Endothelial cell of hepatic sinusoid (primary cell): ENCODE measurements at regions not wholly inside any gene's neighbourhood (a gene's known extent, or its start where the extent isn't known, plus 50 kb on each side); places are given as distances from the start of the nearest gene placed in this dataset.
"Not testable (repeated sequence)": the region's sequence is repeated elsewhere in the genome, so short reads cannot be mapped to it uniquely, and the experiment has no call there.

Experiments
- in situ Hi-C: cut with HindIII; loops from 2 replicates; pipeline ENCODE4 v1.10.0; 2017; ENCODE audit warnings: low sequenced_read_pairs

GRCh38 chr13:84823528-84823927 lies 941.3 kb upstream of the SLITRK1 start:
- in situ Hi-C loops = no loop called here

- in situ Hi-C loops = no loop called here
Observed at GRCh38 chr13:84821261-84821660, 939.0 kb upstream of the SLITRK1 start.

DNA sequence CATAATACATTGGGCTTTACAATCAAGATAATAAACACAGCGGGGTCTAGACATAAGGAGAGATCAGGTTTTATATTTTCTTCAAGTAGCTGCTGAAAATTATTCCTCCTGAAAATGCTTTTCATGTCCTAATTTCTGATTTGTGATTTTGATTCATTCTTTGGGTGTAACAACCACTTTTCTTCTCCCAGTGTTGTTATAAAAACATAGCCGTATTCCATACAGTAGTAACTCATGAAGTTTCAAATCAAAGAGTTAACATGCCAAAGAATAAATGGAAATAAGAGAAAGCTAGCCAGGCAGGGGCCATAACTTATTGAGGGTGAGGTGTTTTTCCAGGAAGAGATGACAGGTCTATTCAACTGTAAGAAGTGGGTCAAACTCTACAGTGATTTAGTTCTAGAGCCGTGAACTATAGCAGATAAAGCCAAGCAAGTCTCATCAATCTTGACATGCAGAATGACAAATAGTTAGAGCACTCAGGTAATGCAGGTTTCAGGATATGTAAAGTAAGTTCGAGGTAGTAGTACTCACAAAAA lies 934.4 kb upstream of the SLITRK1 start:
- in situ Hi-C loops = no loop called here

DNA sequence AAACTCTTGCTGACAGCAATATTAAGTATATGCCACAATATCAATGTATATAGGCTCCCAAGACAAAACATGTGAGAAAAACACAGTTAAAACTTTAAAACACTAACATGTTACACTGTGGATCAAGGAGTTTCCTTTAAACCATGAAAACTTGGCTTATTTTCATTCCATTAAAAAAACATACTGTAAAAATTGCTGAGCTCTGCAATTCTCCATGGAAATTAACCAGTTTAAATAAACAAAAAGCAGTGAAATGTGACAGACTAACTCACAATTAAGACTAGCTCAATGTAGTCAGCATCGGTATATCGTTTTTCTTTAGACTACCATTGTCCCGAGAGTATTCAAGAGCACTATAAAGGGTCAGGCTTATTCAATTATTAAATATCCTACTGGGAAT lies 930.5 kb upstream of the SLITRK1 start:
- in situ Hi-C loops = no loop called here

- in situ Hi-C loops = no loop called here
Observed at GRCh38 chr13:84812078-84812477, 929.8 kb upstream of the SLITRK1 start.

DNA sequence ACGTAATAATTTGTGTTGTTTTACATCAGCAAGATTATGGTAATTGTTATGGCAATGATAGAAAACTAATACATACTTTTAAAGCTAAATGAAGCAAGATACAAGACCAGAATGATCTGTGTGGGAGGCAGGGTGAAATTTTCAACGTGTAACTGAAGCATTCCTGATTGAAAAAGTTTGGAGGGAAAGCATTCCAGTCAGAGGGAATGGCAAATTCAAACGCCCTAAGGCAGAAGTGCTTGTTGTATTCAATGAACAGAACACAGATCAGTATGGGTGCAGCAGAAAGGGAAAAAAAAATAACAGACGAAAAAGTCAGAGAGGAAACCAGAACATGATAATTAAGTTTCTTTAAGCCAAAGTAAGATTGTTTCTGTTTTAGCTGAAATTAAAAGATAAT lies 928.5 kb upstream of the SLITRK1 start:
- in situ Hi-C loops = no loop called here

GRCh38 chr13:84802073-84802472 lies 919.8 kb upstream of the SLITRK1 start:
- in situ Hi-C loops = no loop called here

DNA sequence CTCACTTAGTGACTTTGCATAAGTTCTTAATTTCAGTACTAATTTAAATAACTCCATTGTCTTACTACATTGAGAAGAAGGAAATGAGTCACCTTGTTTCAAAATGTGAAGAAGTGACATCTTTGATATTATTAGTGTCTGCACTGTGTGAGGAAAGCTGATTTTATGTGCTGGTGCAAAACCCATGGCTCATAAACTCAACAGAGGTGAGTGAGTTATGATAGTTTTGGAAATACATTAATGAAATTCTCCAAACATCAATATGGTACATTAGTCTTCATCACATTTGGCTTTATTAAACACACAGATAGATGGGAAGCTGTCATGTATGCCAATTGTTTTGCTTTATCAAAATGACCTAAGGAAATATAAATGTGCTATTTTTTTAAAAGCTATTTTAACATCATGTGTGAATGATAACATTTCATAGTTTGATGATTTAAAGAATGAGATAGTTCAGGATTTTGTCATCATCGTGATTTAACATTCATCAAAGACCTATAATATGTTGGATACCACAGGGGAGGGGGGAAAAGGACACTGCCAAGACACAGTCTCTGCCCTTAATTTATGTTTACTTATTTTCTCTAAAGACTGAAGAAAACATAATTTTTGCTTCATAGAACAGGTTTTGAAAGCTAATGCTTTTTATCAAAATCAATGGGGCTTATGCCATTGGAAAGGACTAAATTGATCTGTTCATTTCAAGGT lies 902.3 kb upstream of the SLITRK1 start:
- in situ Hi-C loops = no loop called here

GRCh38 chr13:84777316-84777715 lies 895.0 kb upstream of the SLITRK1 start:
- in situ Hi-C loops = no loop called here

DNA sequence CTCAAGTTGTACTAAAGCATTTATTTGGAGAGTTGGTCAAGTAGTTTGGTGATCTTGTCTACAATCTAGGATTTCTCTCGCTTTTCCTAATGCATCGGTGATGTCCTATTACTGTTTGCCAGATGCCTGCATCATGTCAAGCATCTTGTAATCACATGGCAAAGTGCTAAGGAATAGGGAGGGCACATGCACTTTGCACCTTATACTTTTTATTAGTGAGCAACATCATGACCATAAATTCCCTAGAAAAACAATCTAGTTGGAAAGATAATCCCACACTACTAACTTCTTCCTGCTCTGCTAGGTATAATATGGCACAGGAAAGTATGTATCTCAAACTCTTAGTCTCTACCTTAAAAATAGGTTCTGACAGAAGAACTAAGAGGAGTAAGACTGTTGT lies 894.3 kb upstream of the SLITRK1 start:
- in situ Hi-C loops = no loop called here

GRCh38 chr13:84775920-84776319 lies 893.6 kb upstream of the SLITRK1 start:
- in situ Hi-C loops = not testable (repeated sequence)

GRCh38 chr13:84774111-84774510 lies 891.8 kb upstream of the SLITRK1 start:
- in situ Hi-C loops = no loop called here

GRCh38 chr13:84760956-84761355 lies 878.7 kb upstream of the SLITRK1 start:
- in situ Hi-C loops = no loop called here

- in situ Hi-C loops = no loop called here
Observed at GRCh38 chr13:84749126-84749525, 866.9 kb upstream of the SLITRK1 start.

DNA sequence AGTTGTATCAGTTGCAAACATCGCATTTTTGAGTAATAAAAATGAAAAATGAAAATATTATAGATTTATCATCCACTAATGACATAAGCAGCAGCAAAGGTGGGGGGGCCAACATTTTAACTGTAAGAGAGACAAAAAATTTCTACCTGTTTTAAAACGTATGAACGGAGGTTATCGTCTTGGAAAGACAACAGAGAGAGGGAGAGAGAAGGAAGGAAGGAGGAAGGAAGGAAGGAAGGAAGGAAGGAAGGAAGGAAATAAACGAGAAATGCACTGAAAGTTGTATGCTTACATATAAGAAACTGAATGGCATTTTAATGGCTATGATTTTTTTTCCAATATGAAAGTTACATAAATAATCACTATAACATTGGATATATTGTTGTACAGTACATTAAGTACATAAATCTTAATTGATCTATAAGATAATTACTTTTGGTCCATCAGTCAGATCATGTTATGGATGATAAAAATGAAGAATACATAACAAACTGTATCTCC lies 862.8 kb upstream of the SLITRK1 start:
- in situ Hi-C loops = no loop called here

DNA sequence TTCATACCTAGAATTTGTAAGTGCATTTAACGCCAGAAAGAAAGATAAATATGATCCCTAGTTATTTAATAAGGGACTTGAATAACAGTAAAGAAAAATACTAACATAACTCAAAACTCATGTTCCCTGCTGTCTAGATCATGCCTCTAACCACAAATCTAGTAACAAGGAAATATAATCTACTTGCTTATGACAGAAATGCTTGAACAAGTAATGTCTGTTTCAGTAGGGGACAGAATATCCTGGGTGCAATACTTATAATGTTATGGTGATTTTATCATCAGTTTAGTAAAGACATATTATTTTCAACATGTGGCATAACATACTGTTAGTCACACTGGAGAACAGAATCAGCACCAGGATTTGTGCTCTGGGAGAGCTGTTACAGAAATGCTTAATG lies 861.9 kb upstream of the SLITRK1 start:
- in situ Hi-C loops = no loop called here

DNA sequence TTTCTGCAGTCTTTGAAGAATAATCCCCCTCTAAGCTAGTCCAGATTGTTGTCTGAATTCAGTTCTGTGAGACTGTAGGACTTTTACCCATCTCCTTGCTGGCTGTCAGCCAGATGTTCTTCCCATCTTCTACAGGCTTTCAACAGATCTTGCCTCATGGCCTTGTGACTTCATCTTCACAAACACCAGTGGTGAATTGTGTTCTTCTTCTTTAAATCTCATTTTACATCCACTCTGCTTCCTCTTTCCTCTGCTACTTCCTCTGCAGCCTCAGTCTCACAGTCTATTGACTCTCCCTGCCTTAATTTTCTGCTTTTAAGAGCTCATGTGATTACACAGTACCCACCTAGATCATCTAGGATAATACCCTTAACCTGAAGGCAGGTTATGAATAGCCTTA lies 859.0 kb upstream of the SLITRK1 start:
- in situ Hi-C loops = no loop called here

DNA sequence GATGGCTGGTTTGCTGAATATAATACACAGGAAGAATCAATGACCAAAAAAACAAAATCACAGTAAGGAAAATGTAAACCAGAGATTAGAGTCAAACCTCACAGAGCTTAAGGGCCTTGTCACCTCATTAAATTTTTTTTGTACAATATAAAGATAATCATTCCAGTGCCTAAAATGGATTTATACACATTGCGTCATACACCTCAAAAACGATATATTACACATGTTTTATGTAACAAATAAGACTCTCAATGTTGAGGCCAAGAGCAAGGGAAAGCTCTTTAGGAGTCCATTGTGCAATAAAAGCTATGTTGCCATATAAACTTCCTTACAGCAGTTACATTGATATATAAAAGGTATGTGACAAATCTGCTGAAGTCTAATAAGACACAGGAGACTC lies 856.7 kb upstream of the SLITRK1 start:
- in situ Hi-C loops = no loop called here

DNA sequence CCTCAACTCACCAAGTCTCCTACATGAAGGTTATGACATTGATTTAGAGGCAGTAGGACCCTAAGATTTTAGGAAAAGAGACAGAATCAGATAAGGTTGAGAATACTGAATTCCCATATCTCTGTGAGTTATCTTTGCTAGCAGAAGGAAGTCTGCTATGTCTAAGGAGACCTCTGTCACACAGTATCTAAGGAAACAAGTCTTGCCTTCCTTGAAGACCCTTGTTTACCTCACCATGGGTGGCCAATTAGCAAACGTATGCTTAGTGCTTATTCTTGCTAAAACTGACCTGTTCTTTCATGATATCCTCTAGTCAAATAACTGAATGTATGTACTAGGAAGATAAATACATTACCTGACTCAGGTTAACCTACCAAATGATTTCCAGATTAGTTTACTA lies 855.4 kb upstream of the SLITRK1 start:
- in situ Hi-C loops = no loop called here

DNA sequence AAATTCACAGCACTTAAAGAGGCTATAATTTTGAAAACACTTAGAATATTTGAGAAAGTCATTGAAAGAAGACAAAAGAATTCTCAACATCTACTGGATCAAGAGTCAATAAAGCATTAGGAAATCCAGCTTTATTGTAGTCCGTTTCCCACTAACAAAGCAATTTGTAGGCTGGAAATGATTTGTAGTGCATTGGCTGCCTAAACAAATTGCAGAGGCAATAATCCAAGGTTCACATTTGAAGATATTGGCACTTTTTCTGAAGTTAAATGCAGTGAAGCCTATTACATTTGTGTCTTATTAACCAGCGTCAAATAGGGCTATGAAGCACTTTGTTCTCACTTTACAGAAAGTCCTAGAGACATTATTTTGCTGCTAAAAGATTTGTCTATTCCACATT lies 848.1 kb upstream of the SLITRK1 start:
- in situ Hi-C loops = no loop called here

DNA sequence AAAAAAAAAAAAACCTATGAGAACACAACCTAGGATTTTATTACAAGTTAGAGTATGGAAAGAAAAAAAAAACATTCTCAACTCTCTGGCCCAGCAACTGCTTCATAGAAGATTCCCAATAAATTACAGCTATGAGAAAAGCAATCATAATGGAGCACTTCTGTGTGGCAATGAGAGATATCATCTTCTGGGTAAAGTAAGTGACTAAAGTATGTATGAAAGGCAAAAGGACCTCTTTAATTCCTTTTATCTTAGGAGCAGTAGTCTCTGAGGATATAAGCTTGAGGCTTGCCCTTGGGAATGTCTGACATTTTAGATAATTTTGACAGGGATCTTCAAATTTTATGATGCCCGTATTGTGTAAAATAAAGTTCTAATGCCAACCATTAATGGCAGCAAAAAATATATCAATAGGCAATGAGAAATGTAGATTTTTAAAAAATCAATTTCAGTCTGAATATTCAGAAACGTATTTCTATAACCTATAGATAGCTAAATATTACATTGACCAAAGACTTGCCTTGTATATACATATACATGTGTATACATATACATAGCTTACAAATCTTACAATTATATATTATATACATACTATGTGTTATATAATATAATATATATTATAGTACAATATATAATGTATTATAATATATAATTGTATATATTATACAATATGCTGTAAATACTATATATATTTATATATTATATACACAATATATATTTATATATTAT lies 823.9 kb upstream of the SLITRK1 start:
- in situ Hi-C loops = no loop called here

- in situ Hi-C loops = no loop called here
Observed at GRCh38 chr13:84702174-84702573, 819.9 kb upstream of the SLITRK1 start.
